HUES6 (cell line): ENCODE measurements at regions not wholly inside any gene's neighbourhood (a gene's known extent, or its start where the extent isn't known, plus 50 kb on each side); places are given as distances from the start of the nearest gene placed in this dataset.
"Not testable (repeated sequence)": the region's sequence is repeated elsewhere in the genome, so short reads cannot be mapped to it uniquely, and the experiment has no call there.

Source experiments
- H3K27ac ChIP-seq: 2 replicates; pipeline ENCODE4 v1.7.0; 2013; ENCODE audit warnings: low read depth, mild to moderate bottlenecking, low read length, inconsistent platforms
- H3K27me3 ChIP-seq: 2 replicates; pipeline ENCODE4 v1.6.1; 2013; ENCODE audit warnings: low read length; ENCODE audit not compliant: control insufficient read depth, insufficient read depth
- H3K36me3 ChIP-seq: 2 replicates; pipeline ENCODE4 v1.6.1; 2013; ENCODE audit warnings: low read length; ENCODE audit not compliant: control insufficient read depth, insufficient read depth
- H3K4me1 ChIP-seq: 2 replicates; pipeline ENCODE4 v1.6.1; 2013; ENCODE audit warnings: low read length; ENCODE audit not compliant: control insufficient read depth, insufficient read depth
- H3K4me3 ChIP-seq: 2 replicates; pipeline ENCODE4 v1.5.1; 2013; ENCODE audit warnings: low read depth, low read length
- H3K9ac ChIP-seq: one replicate; pipeline ENCODE4 v1.6.1; 2013; ENCODE audit warnings: mild to moderate bottlenecking, low read length
- H3K9me3 ChIP-seq: 2 replicates; pipeline ENCODE4 v1.6.1; 2013; ENCODE audit warnings: low read depth, low read length; ENCODE audit not compliant: control insufficient read depth, insufficient read depth

- Histone ChIP-seq H3K27ac (no peak overlapping the region), H3K27me3 (no peaks in the 10 kb centered on the region), H3K4me1 (no peaks in the 10 kb centered on the region), H3K9ac (no peak overlapping the region), H3K9me3 (no peaks in the 10 kb centered on the region), H3K4me3 (no peak overlapping the region), H3K36me3 (no peaks in the 10 kb centered on the region)
Observed at GRCh38 chr16:51982715-51983680, 563.9 kb downstream of the TOX3 start.

GRCh38 chr16:51981725-51982124, 565.2 kb downstream of the TOX3 start:
- no peaks in the 10 kb centered on the region for H3K9me3 ChIP-seq
- no peak overlapping the region for H3K27ac ChIP-seq
- no peak overlapping the region for H3K4me3 ChIP-seq
- no peak overlapping the region for H3K9ac ChIP-seq
- H3K27me3 ChIP-seq = no peaks in the 10 kb centered on the region
- H3K36me3 ChIP-seq = no peaks in the 10 kb centered on the region
- H3K4me1 ChIP-seq = no peaks in the 10 kb centered on the region

GRCh38 chr16:51977506-51977905, 569.4 kb downstream of the TOX3 start:
- not testable (repeated sequence) for H3K36me3 ChIP-seq, H3K27ac ChIP-seq, H3K9ac ChIP-seq, H3K9me3 ChIP-seq, H3K4me1 ChIP-seq, H3K27me3 ChIP-seq, H3K4me3 ChIP-seq

- Histone ChIP-seq H3K9ac (no peak overlapping the region), H3K36me3 (no peaks in the 10 kb centered on the region), H3K27ac (no peak overlapping the region), H3K9me3 (no peaks in the 10 kb centered on the region), H3K27me3 (no peaks in the 10 kb centered on the region), H3K4me1 (peaks cover 4% of the 10 kb centered on the region; the same call in 1 of the 2 replicates), H3K4me3 (no peak overlapping the region)
Observed at GRCh38 chr16:51971184-51971583, 575.8 kb downstream of the TOX3 start.

GRCh38 chr16:51968749-51969148, 578.2 kb downstream of the TOX3 start:
- Histone ChIP-seq H3K9me3 (no peaks in the 10 kb centered on the region), H3K4me1 (peaks cover 4% of the 10 kb centered on the region; the same call in 1 of the 2 replicates), H3K9ac (no peak overlapping the region), H3K27me3 (no peaks in the 10 kb centered on the region), H3K4me3 (no peak overlapping the region), H3K27ac (no peak overlapping the region), H3K36me3 (no peaks in the 10 kb centered on the region)

GRCh38 chr16:51967646-51968045, 579.3 kb downstream of the TOX3 start:
- Histone ChIP-seq H3K36me3 (no peaks in the 10 kb centered on the region), H3K4me1 (peaks cover 4% of the 10 kb centered on the region; the same call in 1 of the 2 replicates), H3K9ac (no peak overlapping the region), H3K9me3 (no peaks in the 10 kb centered on the region), H3K27me3 (no peaks in the 10 kb centered on the region), H3K27ac (no peak overlapping the region), H3K4me3 (no peak overlapping the region)

- no peak overlapping the region for H3K4me3 ChIP-seq
- H3K4me1 ChIP-seq = no peaks in the 10 kb centered on the region
- no peaks in the 10 kb centered on the region for H3K9me3 ChIP-seq
- H3K9ac ChIP-seq = no peak overlapping the region
- H3K27ac ChIP-seq = no peak overlapping the region
- H3K36me3 ChIP-seq = no peaks in the 10 kb centered on the region
- no peaks in the 10 kb centered on the region for H3K27me3 ChIP-seq
Observed at GRCh38 chr16:51960931-51961330, 586.0 kb downstream of the TOX3 start.

GRCh38 chr16:51953286-51953985, 593.5 kb downstream of the TOX3 start:
- Histone ChIP-seq H3K9ac (no peak overlapping the region), H3K4me1 (peaks cover 33% of the 10 kb centered on the region), H3K36me3 (no peaks in the 10 kb centered on the region), H3K9me3 (no peaks in the 10 kb centered on the region), H3K27me3 (no peaks in the 10 kb centered on the region), H3K4me3 (no peak overlapping the region), H3K27ac (no peak overlapping the region)

- Histone ChIP-seq H3K9ac (no peak overlapping the region), H3K27me3 (no peaks in the 10 kb centered on the region), H3K36me3 (no peaks in the 10 kb centered on the region), H3K27ac (no peak overlapping the region), H3K9me3 (no peaks in the 10 kb centered on the region), H3K4me1 (peaks cover 33% of the 10 kb centered on the region), H3K4me3 (no peak overlapping the region)
Observed at GRCh38 chr16:51952500-51952899, 594.4 kb downstream of the TOX3 start.

- Histone ChIP-seq H3K4me3 (no peak overlapping the region), H3K4me1 (peaks cover 33% of the 10 kb centered on the region), H3K27ac (no peak overlapping the region), H3K9me3 (no peaks in the 10 kb centered on the region), H3K36me3 (no peaks in the 10 kb centered on the region), H3K9ac (no peak overlapping the region), H3K27me3 (no peaks in the 10 kb centered on the region)
Observed at GRCh38 chr16:51951668-51952298, 595.2 kb downstream of the TOX3 start.
